Neural cell (in vitro differentiated cells): ENCODE measurements at regions not wholly inside any gene's neighbourhood (a gene's known extent, or its start where the extent isn't known, plus 50 kb on each side); places are given as distances from the start of the nearest gene placed in this dataset.

Source experiments
- H2AFZ ChIP-seq: fragments of 200-600, 300-800 bp; sonication (generic), shearing (Covaris generic); 2 replicates; pipeline ENCODE4 v1.6.0; 2014; ENCODE audit warnings: low read depth, mild to moderate bottlenecking, antibody characterized with exemption, low read length, moderate library complexity
- H3F3A ChIP-seq: fragments of 200-600 bp; shearing (Covaris generic); 2 replicates; pipeline ENCODE4 v1.6.1; 2016; ENCODE audit warnings: mild to moderate bottlenecking, moderate library complexity, mixed read lengths, antibody characterized with exemption, low read length; ENCODE audit not compliant: insufficient read depth, poor library complexity, severe bottlenecking
- H3K27ac ChIP-seq: fragments of 200-600, 300-800 bp; sonication (generic), shearing (Covaris generic); 2 replicates; pipeline ENCODE4 v1.5.1; 2014; ENCODE audit warnings: mild to moderate bottlenecking, low read length, moderate library complexity
- H3K27me3 ChIP-seq: fragments of 300-800, 200-600 bp; sonication (generic), shearing (Covaris generic); 2 replicates; pipeline ENCODE4 v1.6.0; 2014; ENCODE audit warnings: mild to moderate bottlenecking, low read depth, low read length, moderate library complexity; ENCODE audit not compliant: insufficient read depth
- H3K36me3 ChIP-seq: fragments of 300-800, 200-600 bp; sonication (generic), shearing (Covaris generic); 2 replicates; pipeline ENCODE4 v1.5.1; 2014; ENCODE audit warnings: mild to moderate bottlenecking, antibody characterized with exemption, low read length, moderate library complexity; ENCODE audit not compliant: insufficient read depth
- H3K4me2 ChIP-seq: fragments of 300-800, 200-600 bp; sonication (generic), shearing (Covaris generic); 2 replicates; pipeline ENCODE4 v1.6.0; 2014; ENCODE audit warnings: mild to moderate bottlenecking, low read length
- H3K4me3 ChIP-seq: fragments of 300-800, 200-600 bp; sonication (generic), shearing (Covaris generic); 2 replicates; pipeline ENCODE4 v1.5.1; 2014; ENCODE audit warnings: mild to moderate bottlenecking, low read length, moderate library complexity
- H3K79me2 ChIP-seq: fragments of 200-600 bp; shearing (Covaris generic); replicated peaks from 2 replicates; pipeline ENCODE4 v1.6.0; 2014; ENCODE audit warnings: mild to moderate bottlenecking, low read length, moderate library complexity; ENCODE audit not compliant: insufficient read depth
- H3K9ac ChIP-seq: fragments of 300-800, 200-600 bp; sonication (generic), shearing (Covaris generic); 2 replicates; pipeline ENCODE4 v1.6.1; 2016; ENCODE audit warnings: mild to moderate bottlenecking, low read length, mixed read lengths
- H3K9me2 ChIP-seq: fragments of 200-600 bp; shearing (Covaris generic); 2 replicates; pipeline ENCODE4 v1.6.1; 2016; ENCODE audit warnings: mild to moderate bottlenecking, low read length, mixed read lengths; ENCODE audit not compliant: insufficient read depth
- H3K9me3 ChIP-seq: fragments of 200-600, 300-800 bp; sonication (generic), shearing (Covaris generic); 2 replicates; pipeline ENCODE4 v1.6.1; 2016; ENCODE audit warnings: mild to moderate bottlenecking, mixed run types, low read length, moderate library complexity, mixed read lengths
- H4K20me1 ChIP-seq: fragments of 200-600 bp; shearing (Covaris generic); 2 replicates; pipeline ENCODE4 v1.6.1; 2016; ENCODE audit warnings: mild to moderate bottlenecking, mixed run types; ENCODE audit not compliant: insufficient read depth
- EP300 ChIP-seq: fragments of 450-650 bp; conservative IDR thresholded peaks from 2 replicates; pipeline ENCODE4 v1.6.1; 2014; ENCODE audit warnings: antibody characterized with exemption, mild to moderate bottlenecking, moderate library complexity; ENCODE audit not compliant: poor library complexity, severe bottlenecking
- EZH2 ChIP-seq: fragments of 200-600, 300-800 bp; shearing (Covaris generic), sonication (generic); IDR thresholded peaks from 2 replicates; pipeline ENCODE4 v1.6.1; 2014; ENCODE audit warnings: antibody characterized with exemption, low read length, borderline replicate concordance, mild to moderate bottlenecking; ENCODE audit not compliant: insufficient read depth, poor library complexity, severe bottlenecking
- MXI1 ChIP-seq: fragments of 450-650 bp; conservative IDR thresholded peaks from 2 replicates; pipeline ENCODE4 v1.6.1; 2014; ENCODE audit warnings: antibody characterized with exemption, mild to moderate bottlenecking; ENCODE audit not compliant: poor library complexity, severe bottlenecking
- POLR2AphosphoS5 ChIP-seq: IDR thresholded peaks from 2 replicates; pipeline ENCODE4 v1.6.1; 2012
- RAD21 ChIP-seq: fragments of 450-650 bp; conservative IDR thresholded peaks from 2 replicates; pipeline ENCODE4 v1.6.1; 2014; ENCODE audit warnings: antibody characterized with exemption, mild to moderate bottlenecking, moderate library complexity
- SMC3 ChIP-seq: fragments of 450-650 bp; conservative IDR thresholded peaks from 2 replicates; pipeline ENCODE4 v1.6.1; 2014; ENCODE audit warnings: antibody characterized with exemption, mild to moderate bottlenecking, moderate library complexity; ENCODE audit not compliant: poor library complexity
- TAF1 ChIP-seq: IDR thresholded peaks from 2 replicates; pipeline ENCODE4 v1.6.1; 2012; ENCODE audit warnings: low read depth
- TF ChIP-seq, protein P1 (sequence below): IDR thresholded peaks from 2 replicates; pipeline ENCODE4 v1.6.1; 2012; ENCODE audit warnings: borderline replicate concordance
- TF ChIP-seq, protein P2 (sequence below): fragments of 450-650 bp; IDR thresholded peaks from 2 replicates; pipeline ENCODE4 v1.5.1; 2014; ENCODE audit warnings: antibody characterized with exemption, mild to moderate bottlenecking, moderate library complexity; ENCODE audit not compliant: poor library complexity, severe bottlenecking

DNA sequence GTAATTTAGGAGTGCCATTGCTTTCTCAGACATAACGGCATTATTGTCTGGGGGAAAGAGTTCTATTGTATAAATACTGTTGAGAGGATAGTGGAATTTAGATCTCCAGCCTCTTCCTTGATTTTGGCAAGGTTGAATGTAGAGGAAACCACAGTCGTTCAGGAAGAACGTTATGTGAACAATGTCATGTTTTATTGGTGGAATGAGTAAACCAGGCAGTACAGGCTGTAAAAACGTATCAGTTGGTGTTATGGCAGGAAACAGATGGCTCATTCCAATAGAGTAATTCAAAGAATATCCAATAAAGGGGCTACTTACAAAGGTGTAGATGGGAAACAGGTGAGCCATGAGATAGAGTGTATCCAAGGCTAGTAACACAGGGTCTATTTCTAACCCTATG is 123.6 kb upstream of the SLC35B3 start:
- Histone ChIP-seq H3K4me3 (no peak overlapping the region), H2AFZ (no peak overlapping the region), H4K20me1 (no peaks in the 10 kb centered on the region), H3F3A (no peaks in the 10 kb centered on the region), H3K9ac (no peak overlapping the region), H3K27me3 (no peaks in the 10 kb centered on the region), H3K4me2 (no peak overlapping the region), H3K36me3 (no peaks in the 10 kb centered on the region), H3K79me2 (no peaks in the 10 kb centered on the region), H3K27ac (no peak overlapping the region), H3K9me2 (no peaks in the 10 kb centered on the region), H3K9me3 (no peaks in the 10 kb centered on the region)
- TF ChIP-seq SMC3 (no peak), EP300 (no peak), MXI1 (no peak), RAD21 (no peak), TAF1 (no peak), EZH2 (no peak), POLR2AphosphoS5 (no peak)
- TF ChIP-seq, protein P1, sequence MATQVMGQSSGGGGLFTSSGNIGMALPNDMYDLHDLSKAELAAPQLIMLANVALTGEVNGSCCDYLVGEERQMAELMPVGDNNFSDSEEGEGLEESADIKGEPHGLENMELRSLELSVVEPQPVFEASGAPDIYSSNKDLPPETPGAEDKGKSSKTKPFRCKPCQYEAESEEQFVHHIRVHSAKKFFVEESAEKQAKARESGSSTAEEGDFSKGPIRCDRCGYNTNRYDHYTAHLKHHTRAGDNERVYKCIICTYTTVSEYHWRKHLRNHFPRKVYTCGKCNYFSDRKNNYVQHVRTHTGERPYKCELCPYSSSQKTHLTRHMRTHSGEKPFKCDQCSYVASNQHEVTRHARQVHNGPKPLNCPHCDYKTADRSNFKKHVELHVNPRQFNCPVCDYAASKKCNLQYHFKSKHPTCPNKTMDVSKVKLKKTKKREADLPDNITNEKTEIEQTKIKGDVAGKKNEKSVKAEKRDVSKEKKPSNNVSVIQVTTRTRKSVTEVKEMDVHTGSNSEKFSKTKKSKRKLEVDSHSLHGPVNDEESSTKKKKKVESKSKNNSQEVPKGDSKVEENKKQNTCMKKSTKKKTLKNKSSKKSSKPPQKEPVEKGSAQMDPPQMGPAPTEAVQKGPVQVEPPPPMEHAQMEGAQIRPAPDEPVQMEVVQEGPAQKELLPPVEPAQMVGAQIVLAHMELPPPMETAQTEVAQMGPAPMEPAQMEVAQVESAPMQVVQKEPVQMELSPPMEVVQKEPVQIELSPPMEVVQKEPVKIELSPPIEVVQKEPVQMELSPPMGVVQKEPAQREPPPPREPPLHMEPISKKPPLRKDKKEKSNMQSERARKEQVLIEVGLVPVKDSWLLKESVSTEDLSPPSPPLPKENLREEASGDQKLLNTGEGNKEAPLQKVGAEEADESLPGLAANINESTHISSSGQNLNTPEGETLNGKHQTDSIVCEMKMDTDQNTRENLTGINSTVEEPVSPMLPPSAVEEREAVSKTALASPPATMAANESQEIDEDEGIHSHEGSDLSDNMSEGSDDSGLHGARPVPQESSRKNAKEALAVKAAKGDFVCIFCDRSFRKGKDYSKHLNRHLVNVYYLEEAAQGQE = no peak
- TF ChIP-seq, protein P2, sequence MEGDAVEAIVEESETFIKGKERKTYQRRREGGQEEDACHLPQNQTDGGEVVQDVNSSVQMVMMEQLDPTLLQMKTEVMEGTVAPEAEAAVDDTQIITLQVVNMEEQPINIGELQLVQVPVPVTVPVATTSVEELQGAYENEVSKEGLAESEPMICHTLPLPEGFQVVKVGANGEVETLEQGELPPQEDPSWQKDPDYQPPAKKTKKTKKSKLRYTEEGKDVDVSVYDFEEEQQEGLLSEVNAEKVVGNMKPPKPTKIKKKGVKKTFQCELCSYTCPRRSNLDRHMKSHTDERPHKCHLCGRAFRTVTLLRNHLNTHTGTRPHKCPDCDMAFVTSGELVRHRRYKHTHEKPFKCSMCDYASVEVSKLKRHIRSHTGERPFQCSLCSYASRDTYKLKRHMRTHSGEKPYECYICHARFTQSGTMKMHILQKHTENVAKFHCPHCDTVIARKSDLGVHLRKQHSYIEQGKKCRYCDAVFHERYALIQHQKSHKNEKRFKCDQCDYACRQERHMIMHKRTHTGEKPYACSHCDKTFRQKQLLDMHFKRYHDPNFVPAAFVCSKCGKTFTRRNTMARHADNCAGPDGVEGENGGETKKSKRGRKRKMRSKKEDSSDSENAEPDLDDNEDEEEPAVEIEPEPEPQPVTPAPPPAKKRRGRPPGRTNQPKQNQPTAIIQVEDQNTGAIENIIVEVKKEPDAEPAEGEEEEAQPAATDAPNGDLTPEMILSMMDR = no peak

DNA sequence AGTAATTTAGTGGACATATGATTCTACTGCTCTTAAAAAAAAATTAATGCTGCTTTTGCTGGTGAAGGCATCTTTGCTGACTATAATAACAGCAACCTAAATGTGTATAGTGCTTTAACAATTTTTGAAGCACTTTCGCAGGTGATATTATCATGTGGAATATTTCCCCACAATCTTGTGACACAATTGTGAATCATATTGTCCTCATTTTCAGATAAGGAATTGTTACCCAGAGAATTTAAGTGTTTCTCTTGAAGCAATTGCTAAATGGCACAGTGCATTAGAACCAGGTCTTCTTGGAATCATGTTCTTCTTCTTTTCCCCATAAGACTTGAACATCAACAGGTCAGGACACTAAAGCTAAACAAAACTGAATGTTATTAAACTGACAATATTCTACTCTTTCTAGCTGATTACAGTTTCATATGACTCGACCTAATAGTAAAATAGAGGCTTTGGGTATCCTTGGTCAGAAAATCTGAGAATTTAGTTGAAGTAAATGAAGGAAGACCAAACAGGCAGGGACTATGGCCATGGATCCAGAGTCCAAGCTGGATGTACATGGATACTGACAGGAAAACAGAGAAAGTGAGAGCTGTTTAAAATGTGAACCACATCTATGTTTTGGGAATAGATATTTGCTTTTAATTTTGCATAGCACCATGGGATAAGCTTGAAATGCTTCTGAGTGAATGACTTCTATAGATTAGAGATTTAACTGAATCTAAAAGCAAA is 121.8 kb upstream of the SLC35B3 start:
- Histone ChIP-seq H3K79me2 (no peaks in the 10 kb centered on the region), H3K4me2 (no peak overlapping the region), H3K27me3 (no peaks in the 10 kb centered on the region), H4K20me1 (no peaks in the 10 kb centered on the region), H3K9me2 (no peaks in the 10 kb centered on the region), H3F3A (no peaks in the 10 kb centered on the region), H3K36me3 (no peaks in the 10 kb centered on the region), H3K27ac (no peak overlapping the region), H3K9ac (no peak overlapping the region), H3K4me3 (no peak overlapping the region), H3K9me3 (no peaks in the 10 kb centered on the region), H2AFZ (no peak overlapping the region)
- TF ChIP-seq SMC3 (no peak), TAF1 (no peak), MXI1 (no peak), EZH2 (no peak), RAD21 (no peak), EP300 (no peak), POLR2AphosphoS5 (no peak)
- TF ChIP-seq, protein P2 = no peak
- TF ChIP-seq, protein P1 = no peak
